Retina (tissue), 1 donor: ENCODE measurements at regions not wholly inside any gene's neighbourhood (a gene's known extent, or its start where the extent isn't known, plus 50 kb on each side); places are given as distances from the start of the nearest gene placed in this dataset.

ENCODE experiments used
- DNase-seq: peaks from one replicate; pipeline ENCODE4 v3.0.0-alpha.2; 2016

DNA sequence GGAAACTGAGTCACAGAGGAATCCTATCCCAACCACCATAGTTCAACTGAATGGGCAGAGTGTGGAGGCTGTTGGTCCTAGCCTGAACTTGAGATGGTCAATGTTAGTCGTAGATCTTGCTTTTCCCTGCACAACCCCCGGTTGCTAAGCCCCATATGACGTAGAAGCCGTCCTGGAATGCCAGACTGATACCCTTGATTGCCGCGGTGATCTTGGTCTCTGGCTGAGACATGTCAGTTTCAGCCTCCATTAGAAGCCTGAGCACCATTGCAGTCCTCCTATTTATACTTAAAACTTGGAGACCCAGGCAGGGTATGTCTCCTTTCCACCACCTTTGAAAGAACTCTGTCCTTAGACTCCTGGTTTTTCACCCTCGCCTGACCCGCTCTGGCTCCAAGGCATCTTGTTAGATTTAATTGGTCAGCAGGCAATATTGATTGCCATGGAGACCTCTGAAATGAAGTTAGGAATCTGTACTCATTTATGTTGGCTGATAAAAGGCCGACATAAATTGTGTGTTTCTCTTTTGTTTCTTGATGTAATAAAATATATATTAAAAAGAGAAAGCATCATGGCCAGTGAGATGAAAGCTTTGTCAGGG lies 53.4 kb downstream of the RPLP1 start:
- DNase-seq = no peak

DNA sequence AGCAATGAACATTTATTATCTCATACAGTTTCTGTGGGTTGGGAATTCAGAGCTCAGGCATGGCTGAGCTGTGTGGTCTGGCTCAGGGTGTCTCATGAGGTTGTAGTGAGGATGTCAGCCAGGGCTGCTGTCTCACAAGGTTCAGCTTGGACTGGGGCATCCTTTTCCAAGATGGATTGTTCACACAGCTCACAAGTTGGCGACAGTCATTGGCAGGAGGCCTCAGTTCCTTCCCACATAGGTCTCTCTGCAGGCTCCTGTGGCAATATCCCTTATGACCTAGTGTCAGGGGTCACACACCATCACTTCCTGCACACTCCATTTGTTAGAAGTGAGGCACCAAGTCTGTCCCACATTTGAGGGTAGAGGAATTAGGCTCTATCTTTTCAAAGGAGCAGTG lies 56.0 kb downstream of the RPLP1 start:
- DNase-seq = no peak

DNA sequence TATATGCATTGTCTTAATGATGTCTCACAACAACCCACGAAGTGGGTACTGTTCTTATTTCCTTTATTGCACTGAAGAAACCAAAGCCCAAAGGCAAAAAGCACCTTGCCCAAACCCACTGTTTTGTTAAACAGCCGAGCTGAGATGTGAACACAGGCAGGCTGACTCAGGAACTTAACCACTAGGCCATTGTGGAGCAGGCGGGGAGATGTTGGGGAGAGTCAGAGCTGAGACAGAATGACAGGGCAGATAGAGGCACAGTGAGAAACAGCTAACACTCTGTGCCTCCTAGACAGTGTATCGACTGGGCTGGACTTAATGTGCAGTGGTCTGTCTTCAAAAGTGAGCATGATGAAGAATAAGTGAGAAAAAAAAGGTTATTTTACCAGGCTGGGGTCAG lies 56.5 kb downstream of the RPLP1 start:
- DNase-seq = no peak

DNA sequence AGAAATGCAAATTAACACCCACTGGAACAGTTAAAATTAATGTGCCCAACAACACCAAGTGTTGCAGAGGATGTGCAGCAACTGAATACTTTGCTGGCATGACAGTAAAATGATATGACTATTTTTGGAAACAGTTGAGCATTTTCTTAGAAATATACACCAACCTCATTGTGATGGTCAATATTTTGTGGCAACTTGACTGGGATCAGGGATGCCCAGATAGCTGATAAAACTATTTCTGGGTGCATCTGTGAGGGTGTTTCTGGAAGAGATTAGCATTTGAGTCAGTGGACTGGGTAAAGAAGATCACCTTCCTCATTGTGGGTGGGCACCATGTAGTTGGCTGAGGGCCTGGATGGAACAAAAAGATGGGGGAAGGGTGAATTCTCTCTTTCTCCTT lies 57.9 kb downstream of the RPLP1 start:
- no peak for DNase-seq

DNA sequence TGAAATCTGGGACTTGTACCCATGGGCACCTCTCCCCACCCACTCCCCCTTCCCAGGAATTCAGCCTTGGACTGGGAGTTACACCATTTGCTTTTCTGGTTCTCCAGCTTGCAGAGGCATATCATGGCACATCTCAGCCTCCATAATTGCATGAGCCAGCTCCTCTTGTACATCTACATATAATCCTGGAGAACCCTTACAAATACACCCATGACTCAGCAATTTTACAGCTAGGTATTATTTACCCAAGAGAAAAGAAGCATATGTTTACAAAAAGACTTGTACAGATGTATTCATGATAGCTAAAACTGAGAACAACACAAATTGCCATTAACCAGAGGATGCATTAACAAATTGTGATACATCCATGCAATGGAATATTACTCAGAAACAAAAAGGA lies 58.4 kb downstream of the RPLP1 start:
- no peak for DNase-seq

DNA sequence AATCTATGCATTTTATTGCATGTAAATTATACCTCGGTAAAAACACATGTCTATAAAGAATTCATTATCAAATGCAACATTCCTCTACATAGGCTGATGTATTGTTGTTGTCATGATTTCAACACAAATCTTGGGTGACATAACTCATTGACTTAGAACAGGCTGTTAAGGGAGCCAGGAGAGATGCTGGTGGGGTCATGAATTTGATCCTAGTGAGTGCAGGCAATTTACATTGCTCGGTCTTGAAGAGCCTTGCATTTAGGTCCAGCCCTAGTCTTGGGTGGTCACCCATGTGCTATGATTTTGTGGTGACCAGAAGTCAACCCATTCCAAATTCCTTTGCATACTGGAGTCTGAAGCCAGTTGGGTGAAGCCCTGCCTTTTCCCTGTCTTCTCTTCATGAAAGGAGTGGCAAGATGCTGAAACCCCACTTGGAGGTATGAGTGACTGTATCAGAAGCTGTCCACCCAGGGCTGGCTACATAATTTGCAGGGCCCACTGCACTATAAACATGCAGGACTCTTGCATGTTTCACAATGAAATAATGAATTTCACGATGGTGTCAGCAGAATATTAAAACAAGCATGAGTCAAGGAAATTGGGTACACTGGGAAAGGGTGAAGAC lies 59.2 kb downstream of the RPLP1 start:
- no peak for DNase-seq

DNA sequence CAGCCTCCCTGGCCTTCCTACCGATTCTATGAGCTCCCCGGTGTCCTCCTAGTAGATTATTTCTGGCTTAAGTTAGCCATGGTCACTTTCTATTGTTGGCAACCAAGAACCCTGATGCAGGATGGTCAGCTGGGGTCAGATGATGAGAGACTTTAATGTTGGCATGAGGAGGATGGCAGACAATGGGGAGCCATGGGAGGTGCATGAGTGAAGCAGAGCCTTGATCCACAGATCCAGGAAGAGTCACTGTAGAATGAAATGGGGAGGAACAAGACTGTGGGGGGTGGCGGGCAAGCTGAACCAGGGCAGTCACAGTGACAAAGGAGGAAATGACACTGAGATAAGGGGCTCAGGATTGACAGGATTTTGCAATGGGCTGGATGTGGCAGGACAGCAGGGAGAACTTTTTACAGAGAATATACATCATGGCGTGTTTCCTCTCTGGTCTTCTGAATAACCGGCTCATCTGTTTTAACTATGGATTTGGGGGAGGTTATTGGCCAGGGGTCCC lies 60.9 kb downstream of the RPLP1 start:
- no peak for DNase-seq

DNA sequence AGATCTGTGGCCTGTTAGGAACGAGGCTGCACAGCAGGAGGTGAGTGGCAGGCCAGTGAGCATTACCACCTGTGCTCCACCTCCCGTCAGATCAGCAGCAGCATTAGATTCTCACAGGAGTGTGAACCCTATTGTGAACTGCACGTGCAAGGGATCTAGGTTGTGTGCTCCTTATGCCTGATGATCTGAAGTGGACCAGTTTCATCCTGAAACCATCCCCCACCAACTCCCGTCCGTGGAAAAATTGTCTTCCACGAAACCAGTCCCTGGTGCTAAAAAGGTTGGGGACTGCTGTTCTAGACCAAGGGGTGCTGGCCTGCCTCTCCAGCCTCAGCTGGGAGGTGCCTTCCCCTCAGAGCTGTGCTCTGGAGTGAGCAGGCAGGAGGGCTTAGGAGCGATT lies 61.4 kb downstream of the RPLP1 start:
- DNase-seq = no peak

DNA sequence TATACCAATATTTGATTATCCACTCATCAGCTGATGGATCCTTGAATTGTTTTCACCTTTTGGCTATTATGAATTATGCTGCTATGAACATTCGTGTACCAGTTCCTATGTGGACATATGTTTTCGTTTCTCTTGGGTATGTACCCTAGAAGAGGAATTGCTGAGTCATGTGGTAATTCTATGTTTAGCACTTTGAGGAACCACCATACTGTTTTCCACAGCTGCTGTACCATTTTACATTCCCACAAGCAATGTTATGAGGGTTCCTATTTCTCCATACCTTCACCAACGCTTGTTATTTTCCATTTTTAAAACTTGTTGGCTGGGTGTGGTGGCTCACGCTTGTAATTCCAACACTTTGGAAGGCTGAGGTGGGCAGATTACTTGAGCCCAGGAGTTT lies 62.9 kb downstream of the RPLP1 start:
- no peak for DNase-seq

DNA sequence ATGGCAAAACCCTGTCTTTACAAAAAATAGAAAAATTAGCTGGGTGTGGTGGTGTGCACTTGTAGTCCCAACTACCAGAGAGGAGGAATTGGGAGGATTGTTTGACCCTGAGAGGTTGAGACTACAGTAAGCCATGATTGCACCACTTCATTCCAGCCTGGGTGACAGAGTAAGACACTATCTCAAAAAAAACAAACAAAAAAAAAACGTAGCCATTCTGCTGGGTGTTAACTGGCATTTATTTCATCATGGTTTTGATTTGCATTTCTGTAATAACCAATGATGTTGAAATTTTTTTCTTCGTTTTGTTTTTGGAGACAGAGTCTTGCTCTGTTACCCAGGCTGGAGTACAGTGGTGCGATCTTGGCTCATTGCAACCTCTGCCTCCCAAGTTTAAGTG lies 63.3 kb downstream of the RPLP1 start:
- DNase-seq = no peak

DNA sequence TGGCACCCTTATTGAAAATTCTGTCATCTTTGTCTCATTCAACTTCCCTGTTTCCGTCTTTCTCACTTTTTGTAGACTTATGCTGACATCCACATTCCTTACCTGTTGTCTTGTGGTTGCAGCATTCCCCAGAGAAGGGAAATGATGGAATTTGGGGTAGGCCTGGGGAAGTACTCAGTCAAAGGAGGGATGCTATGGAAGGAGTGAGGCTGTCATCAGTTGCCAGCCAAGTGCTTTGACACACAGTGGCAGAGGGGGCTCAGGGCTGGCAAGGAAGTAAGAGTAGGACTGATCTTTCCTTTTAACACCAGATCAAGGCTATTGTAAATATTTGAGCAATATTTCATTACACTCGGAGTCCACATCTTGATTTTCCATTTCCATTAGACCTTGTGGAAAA lies 64.4 kb downstream of the RPLP1 start:
- no peak for DNase-seq

DNA sequence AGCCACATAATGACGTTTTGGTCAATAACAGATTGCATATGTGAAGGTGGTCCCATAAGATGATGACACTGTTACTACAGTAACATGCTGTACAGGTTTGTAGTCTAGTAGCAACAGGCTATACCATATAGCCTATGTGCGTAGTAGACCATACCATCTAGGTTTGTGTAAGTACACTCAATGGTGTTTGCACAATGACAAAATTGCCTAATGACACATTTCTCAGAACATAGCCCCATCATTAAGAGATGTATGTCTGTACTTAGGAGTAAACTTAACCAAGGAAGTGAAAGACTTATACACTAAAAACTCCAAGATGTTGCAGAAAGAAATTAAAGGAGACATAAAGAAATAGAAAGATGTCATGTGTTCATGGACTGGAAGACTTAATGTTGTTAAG lies 66.2 kb downstream of the RPLP1 start:
- no peak for DNase-seq

DNA sequence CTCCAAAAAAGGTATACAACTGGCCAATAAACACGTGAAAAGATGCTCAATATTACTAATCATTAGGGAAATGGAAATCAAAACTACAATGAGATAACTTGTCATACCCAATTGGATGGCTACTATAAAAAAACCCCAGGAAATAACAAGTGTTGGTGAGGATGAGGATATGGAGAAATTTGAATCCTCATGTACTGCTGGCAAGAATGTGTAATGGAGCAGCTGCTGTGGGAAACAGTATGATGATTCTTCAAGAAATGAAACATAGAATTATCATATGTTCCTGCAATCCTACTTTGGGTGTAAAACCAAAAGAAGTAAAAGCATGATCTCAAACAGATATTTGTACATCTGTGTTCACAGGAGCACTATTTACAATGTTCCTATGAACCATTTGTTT lies 67.4 kb downstream of the RPLP1 start:
- no peak for DNase-seq

DNA sequence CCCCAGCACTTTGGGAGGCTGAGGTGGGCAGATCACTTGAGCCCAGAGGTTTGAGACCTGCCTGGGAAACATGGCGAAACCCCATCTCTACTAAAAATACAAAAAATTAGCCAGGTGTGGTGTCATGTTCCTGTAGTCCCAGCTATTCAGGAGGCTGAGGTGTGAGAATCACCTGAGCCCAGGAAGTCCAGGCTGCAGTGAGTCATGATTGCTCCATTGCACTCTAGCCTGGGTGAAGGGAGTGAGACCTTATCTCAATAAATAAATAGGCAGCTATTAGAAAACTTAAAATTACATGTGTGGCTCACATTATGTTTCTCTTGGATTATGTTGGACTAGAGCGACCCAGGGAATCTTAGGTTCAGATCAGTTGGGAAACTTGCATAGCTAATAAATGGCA lies 69.7 kb downstream of the RPLP1 start:
- no peak for DNase-seq

DNA sequence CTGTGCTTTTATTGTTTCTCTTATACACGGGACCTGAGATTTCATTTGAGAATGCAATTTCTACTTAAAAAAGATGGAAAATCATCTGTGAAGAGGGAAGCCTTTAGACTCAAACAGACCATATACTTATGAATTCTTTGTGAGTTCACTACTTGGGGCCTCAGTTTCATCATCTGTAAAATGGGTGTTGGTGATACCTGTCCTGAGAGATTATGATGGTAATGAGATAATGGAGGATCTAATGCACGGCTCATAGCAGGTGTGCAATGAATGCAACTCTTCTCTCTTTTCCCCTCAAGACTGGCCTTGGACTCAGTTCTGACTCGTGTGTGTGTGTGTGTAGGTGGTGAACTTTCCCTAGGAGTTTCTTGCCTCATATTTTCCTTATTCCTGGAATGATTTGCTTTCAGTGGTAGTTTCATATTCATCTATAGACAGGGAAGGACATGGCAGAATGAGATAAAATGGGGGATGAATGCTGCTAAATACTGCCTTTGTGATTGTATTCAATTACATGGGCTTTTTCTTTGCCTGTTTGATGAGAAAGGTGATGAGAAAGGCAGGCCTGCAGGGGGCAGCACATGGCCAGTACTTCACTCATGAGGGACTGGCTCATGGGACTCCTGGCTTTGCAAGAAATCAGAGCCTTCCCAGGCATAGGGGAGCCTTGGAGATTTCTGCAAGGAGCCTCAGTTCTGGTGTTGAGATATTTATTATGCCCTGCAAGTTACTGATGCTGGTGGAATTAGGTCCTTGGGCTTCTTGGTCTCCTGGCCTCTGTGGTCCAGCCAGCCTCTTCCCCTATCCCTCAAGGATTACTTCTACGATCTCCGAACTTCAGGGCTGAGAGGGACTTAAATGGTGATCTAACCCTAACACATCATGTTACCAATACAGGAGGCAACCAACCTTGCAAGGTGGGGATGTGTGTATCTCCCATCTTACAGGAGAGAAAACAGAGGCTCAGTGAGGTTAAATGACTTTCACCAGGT lies 70.7 kb downstream of the RPLP1 start:
- peak; percentile 80 for DNase-seq

DNA sequence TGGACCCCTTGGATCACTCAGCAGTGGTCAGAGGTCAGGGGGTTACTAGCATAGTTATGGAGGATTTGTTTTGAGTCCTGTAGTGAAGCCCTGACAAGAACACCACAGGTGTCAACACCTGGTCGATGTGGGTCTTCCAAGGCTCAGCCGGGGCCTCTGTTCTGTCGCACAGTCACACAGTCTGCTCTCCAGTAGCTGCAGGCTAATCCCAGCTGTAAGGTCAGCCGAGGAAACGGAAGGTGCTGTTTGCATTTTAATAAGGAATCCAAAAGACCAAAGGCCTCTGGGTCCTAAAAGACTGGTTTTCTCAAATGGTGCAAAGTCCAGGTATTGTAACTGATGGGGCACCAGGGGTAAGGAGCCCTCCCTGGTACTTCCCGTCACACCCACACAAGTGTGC lies 71.7 kb downstream of the RPLP1 start:
- peak; percentile 25 for DNase-seq

DNA sequence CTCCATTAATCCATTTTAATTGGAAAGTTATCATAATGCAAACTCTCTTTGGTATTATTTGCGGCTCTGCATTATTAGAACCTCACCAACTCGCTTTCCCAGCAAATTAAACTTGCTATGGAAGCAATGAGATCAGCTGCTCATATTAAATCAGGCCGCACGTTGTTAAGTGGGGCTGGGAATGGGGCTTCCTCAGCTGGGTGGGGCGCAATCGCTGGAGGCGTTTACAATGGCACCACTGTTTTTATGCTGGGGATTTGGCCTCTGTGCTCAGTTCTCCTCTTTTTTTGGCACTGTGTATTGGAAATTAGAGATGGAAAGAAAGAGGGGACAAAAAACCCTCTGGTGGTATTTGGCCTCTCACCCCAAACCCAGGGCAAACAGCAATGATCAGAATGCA lies 72.2 kb downstream of the RPLP1 start:
- no peak for DNase-seq

DNA sequence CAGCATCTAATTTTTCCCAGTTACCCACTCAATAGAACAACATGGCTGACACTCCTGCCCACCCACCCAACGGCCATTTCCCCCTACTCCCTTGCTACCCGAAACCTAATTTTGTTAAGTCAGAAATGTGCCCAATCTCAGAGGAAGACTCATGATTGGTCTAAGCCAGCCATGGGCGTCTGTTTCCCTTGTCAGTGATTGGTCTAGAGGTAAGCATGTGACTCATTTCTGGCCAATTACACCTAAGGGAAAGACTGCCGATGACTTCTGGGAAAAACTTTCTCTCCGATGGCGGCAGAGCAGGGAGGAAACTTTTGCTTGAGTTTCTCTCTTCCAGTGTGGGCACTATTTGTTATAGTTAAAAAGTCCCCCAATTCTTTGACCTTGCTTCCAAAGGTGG lies 72.9 kb downstream of the RPLP1 start:
- no peak for DNase-seq

DNA sequence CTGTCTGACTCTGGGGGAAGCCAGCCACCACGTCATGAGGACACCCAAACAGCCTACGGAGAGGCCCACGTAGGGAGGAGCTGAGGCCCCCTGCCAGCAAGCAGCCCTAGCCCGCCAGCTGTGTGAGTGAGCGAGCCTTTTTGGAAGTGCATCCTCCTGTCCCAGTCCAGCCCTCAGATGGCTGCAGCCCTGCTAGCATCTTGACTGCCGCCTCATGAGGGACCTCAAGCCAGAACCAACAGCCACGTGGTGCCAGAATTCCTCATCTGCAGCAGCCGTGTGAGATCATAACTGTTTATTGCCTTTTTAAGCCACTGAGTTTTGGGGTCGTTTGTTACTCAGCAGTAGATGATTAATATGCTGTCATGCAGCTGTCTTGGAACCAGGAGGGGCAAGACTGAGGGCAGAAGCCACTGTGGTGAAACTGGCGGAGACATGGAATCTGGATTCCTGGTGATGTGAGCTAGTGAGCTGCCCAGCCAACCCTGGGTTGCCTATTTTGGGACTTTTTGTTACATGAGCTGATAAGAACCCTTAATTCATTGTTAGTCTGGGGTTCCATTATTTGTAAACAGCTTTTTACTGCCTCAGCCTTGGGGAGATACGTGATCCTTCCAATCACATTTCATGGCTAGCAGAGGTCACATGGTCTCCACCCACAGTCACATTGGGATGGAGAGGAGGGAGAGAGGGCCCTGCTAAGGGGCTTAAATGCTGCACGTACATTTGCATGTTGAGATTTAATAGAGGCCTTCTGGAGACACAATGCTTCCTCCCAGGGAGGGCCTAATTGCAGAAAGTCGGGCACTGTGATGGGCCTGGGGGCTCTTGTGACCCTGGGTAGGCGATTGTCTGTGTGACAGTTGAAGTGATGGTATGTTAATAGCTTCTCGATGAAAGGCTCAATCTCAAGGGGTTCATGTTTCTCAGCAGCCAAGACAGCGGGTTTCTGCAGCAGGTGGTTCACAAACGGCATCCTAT lies 73.8 kb downstream of the RPLP1 start:
- peak; percentile 77 for DNase-seq

DNA sequence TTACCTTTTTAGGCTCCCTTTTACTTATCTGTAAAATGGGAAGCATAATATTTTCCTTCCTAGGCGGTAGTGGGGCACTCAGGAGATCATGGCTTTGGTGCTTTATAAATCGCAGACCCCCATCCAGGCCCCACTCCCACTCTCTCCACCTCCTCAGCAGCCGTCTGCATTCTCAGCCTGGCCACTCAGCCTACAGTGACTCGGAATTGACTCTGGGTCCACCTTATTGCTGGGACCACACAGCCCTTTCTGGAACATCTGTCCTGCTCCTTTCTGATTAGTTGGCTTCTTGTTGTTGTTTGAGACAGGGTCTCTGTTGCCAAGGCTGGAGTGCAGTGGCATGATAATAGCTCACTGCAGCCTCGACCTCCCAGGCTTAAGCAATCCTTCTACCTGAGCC lies 76.5 kb downstream of the RPLP1 start:
- no peak for DNase-seq

DNA sequence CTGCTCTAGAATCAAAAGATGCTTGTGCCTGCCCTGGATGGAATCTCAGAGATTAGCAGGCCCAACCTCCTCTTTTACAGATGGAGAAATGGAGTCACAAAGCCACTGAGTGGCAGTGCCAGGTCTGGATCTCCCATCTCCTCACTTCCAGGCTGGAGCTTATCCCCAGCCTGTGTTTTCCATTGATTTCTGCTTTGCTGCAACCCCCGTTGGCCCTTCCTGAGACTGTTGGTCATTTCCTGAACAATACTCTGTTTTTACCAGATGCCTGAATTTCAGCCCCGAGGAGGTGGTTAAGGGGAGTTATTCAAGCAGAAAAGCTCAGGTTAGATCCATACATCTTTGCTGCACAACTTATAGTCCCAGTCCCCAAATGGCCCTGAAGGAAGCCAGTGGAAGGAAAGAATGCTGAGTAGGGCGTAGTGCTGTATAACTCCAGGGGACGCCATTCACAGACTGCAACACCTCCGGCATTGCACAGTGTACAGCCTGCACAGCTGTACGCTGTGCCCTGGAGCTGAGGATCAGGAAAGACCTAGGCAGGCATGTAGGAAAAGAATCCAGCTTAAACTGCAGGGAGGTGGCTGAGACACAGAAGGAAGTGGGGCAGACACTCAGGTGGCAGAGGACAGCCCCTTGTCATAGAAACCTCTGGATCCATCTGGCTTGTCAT lies 77.5 kb downstream of the RPLP1 start:
- DNase-seq = no peak
